ENCODE measurements at regions not wholly inside any gene's neighbourhood (a gene's known extent, or its start where the extent isn't known, plus 50 kb on each side); places are given as distances from the start of the nearest gene placed in this dataset.

DNA sequence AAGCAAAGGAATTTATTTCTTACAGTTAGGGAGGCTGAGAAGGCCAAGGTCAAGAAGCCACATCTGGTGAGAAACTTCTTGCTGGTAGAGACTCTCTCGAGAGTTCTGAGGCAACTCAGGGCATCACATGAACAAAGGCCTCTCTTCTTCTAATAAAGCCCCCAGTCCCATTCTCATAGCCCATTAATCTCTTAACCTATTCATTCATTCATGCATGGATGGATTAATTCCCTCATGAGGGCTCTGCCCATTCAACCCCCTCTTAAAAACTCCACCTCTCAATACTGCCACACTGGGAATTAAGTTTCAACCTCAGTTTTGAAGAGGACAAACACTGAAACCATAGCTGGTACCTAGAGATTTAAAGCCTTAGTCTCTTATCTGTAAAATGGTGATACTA, 217.9 kb upstream of the SPTLC3 start:
- Histone ChIP-seq H3K27me3 (replicated peaks in 1 of 4; ENCODE audit: control extremely low read depth in 1 of 4, control insufficient read depth in 3 of 4, insufficient read depth in 4 of 4, low read length in 3 of 4) (no peaks in the 10 kb centered on the region), H3K4me1 (ENCODE audit: control insufficient read depth in 2 of 2, insufficient read depth in 2 of 2, low read length in 2 of 2) (no peaks in the 10 kb centered on the region), H3K9ac (ENCODE audit: low read length) (no peak overlapping the region), H3K27ac (ENCODE audit: low read length in 2 of 2) (no peak overlapping the region), H3K4me3 (ENCODE audit: control extremely low read depth in 1 of 5, extremely low read depth in 1 of 5, insufficient read depth in 1 of 5, low read depth in 2 of 5, low read length in 4 of 5) (no peak overlapping the region), H4K20me1 (ENCODE audit: control insufficient read depth, insufficient read depth, low read length, poor library complexity, severe bottlenecking) (no peaks in the 10 kb centered on the region), H3K4me2 (replicated peaks; ENCODE audit: low read depth, low read length, poor library complexity, severe bottlenecking) (no peak overlapping the region), H3K36me3 (replicated peaks in 1 of 2; ENCODE audit: control extremely low read depth in 1 of 2, control insufficient read depth in 1 of 2, extremely low read depth in 1 of 2, insufficient read depth in 2 of 2, low read length in 1 of 2) (no peaks in the 10 kb centered on the region), H3K9me3 (ENCODE audit: control extremely low read depth in 1 of 3, control insufficient read depth in 2 of 3, insufficient read depth in 1 of 3, low read length in 2 of 3) (no peaks in the 10 kb centered on the region), H3K79me2 (ENCODE audit: control insufficient read depth, insufficient read depth, low read length) (no peaks in the 10 kb centered on the region), H2AFZ (ENCODE audit: insufficient read depth, low read depth, low read length, poor library complexity, severe bottlenecking) (no peak overlapping the region)
- Mint-ChIP-seq H3K9me3 (ENCODE audit: insufficient read depth) (peaks cover 2% of the 10 kb centered on the region), H3K27me3 (no peaks in the 10 kb centered on the region), H3K4me3 (no peak overlapping the region), H3K4me1 (no peaks in the 10 kb centered on the region), H3K27ac (no peak overlapping the region)
- DNase-seq (no peak), ATAC-seq (ENCODE audit: low read depth) (no peak)
- 67% methylated on average over 1 of the region's 1 CpG for WGBS (ENCODE audit: insufficient coverage)
- TF ChIP-seq, protein P1, sequence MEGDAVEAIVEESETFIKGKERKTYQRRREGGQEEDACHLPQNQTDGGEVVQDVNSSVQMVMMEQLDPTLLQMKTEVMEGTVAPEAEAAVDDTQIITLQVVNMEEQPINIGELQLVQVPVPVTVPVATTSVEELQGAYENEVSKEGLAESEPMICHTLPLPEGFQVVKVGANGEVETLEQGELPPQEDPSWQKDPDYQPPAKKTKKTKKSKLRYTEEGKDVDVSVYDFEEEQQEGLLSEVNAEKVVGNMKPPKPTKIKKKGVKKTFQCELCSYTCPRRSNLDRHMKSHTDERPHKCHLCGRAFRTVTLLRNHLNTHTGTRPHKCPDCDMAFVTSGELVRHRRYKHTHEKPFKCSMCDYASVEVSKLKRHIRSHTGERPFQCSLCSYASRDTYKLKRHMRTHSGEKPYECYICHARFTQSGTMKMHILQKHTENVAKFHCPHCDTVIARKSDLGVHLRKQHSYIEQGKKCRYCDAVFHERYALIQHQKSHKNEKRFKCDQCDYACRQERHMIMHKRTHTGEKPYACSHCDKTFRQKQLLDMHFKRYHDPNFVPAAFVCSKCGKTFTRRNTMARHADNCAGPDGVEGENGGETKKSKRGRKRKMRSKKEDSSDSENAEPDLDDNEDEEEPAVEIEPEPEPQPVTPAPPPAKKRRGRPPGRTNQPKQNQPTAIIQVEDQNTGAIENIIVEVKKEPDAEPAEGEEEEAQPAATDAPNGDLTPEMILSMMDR (IDR thresholded peaks at IDR 0.05), result no peak
- no peak for TF ChIP-seq EZH2 (IDR thresholded peaks at IDR 0.05; ENCODE audit: borderline replicate concordance, insufficient read depth, low read depth, low read length, poor library complexity, severe bottlenecking)
- ChIA-PET POLR2A (no interaction called here), CTCF (no interaction called here)
- intact Hi-C loops (cut with micrococcal nuclease), result no loop called here

DNA sequence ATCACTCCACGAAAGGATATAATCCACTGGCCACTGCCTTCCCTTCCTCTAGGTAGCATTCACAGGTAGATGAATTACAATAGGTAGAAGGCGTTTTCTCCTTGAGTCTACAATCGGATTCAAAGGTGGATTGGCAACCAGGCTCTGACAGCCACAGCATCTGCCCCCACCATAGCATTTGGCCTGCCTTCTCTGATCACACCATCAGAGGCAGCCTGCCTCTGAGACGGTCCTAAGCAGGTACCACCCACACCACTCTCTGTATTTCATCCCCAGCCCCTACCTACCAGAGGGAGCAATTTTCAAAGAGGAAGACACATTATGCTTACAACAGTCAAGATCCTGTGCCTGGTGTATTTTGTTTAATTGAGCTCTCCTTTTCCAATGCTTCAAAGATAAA, 210.5 kb upstream of the SPTLC3 start:
- Mint-ChIP-seq H3K4me3 (no peak overlapping the region), H3K27me3 (no peaks in the 10 kb centered on the region), H3K4me1 (no peaks in the 10 kb centered on the region), H3K9me3 (ENCODE audit: insufficient read depth) (peaks cover 2% of the 10 kb centered on the region), H3K27ac (no peak overlapping the region)
- intact Hi-C loops (cut with micrococcal nuclease), result no loop called here
- Histone ChIP-seq H3K9me3 (ENCODE audit: control extremely low read depth in 1 of 3, control insufficient read depth in 2 of 3, insufficient read depth in 1 of 3, low read length in 2 of 3) (no peaks in the 10 kb centered on the region), H3K79me2 (ENCODE audit: control insufficient read depth, insufficient read depth, low read length) (no peaks in the 10 kb centered on the region), H3K27ac (ENCODE audit: low read length in 2 of 2) (no peak overlapping the region), H3K27me3 (replicated peaks in 1 of 4; ENCODE audit: control extremely low read depth in 1 of 4, control insufficient read depth in 3 of 4, insufficient read depth in 4 of 4, low read length in 3 of 4) (no peaks in the 10 kb centered on the region), H3K4me1 (ENCODE audit: control insufficient read depth in 2 of 2, insufficient read depth in 2 of 2, low read length in 2 of 2) (no peaks in the 10 kb centered on the region), H3K36me3 (replicated peaks in 1 of 2; ENCODE audit: control extremely low read depth in 1 of 2, control insufficient read depth in 1 of 2, extremely low read depth in 1 of 2, insufficient read depth in 2 of 2, low read length in 1 of 2) (no peaks in the 10 kb centered on the region), H3K9ac (ENCODE audit: low read length) (no peak overlapping the region), H2AFZ (ENCODE audit: insufficient read depth, low read depth, low read length, poor library complexity, severe bottlenecking) (no peak overlapping the region), H3K4me2 (replicated peaks; ENCODE audit: low read depth, low read length, poor library complexity, severe bottlenecking) (no peak overlapping the region), H4K20me1 (ENCODE audit: control insufficient read depth, insufficient read depth, low read length, poor library complexity, severe bottlenecking) (no peaks in the 10 kb centered on the region), H3K4me3 (ENCODE audit: control extremely low read depth in 1 of 5, extremely low read depth in 1 of 5, insufficient read depth in 1 of 5, low read depth in 2 of 5, low read length in 4 of 5) (no peak overlapping the region)
- TF ChIP-seq, protein P1 (IDR thresholded peaks at IDR 0.05), result no peak
- no peak for TF ChIP-seq EZH2 (IDR thresholded peaks at IDR 0.05; ENCODE audit: borderline replicate concordance, insufficient read depth, low read depth, low read length, poor library complexity, severe bottlenecking)
- ChIA-PET CTCF (no interaction called here), POLR2A (no interaction called here)
- no peak for DNase-seq
- WGBS (ENCODE audit: insufficient coverage), result 74% methylated on average over 2 of the region's 4 CpGs
- no peak for ATAC-seq (ENCODE audit: low read depth)

All from B cell (primary cell).